Stimulated activated CD4-positive, alpha-beta T cell treated with anti-CD3 and anti-CD28 coated beads, Interleukin-1b, Interleukin-23, amount 100 ng/mL, for 24 hours (primary cell): ENCODE measurements at regions not wholly inside any gene's neighbourhood (a gene's known extent, or its start where the extent isn't known, plus 50 kb on each side); places are given as distances from the start of the nearest gene placed in this dataset.
"Not testable (repeated sequence)": the region's sequence is repeated elsewhere in the genome, so short reads cannot be mapped to it uniquely, and the experiment has no call there.

Experiments used
- DNase-seq, 4 experiments: peaks; one replicate each; pipeline ENCODE4 v3.0.0-alpha.2; 2020; ENCODE audit warnings: low read depth in 4 of 4, low spot score in 1 of 4

DNA sequence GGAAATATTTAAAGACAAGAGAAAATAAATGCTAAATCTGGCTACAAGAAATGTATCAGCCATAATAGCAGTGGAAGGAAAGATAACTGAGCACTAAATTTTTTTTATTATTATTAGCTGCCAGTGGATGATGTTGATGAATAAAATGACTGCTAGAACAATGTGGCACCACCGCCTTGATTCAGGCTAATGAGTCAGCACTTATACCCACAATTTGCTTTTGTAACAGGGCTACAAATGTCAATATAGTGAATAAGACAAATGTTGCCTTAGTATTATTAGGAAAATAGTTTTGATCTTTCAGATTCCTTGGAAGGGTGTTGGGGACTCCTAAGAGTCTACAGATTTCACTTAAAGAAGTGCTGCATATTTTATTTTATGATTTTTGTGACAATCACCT lies 555.2 kb upstream of the GRAMD2B start:
- DNase-seq, result no peak

DNA sequence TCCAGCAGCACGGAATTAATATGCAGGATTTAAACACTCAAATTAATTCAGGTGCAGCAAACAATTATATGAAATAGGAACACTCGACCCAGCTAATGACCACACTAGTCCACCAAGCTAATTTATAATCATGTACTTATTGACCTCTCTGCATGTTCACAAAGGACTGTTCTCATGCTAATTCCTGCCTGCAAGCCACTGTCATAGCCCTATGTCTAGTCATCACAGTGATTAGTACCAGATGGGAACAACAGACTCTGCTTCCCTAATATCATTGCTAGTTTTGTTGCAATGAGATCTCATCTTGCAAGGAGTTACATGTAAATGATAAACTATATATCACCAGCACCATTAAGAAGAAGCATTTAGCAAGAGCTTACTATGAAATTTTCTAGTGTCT lies 553.0 kb upstream of the GRAMD2B start:
- DNase-seq, result no peak

DNA sequence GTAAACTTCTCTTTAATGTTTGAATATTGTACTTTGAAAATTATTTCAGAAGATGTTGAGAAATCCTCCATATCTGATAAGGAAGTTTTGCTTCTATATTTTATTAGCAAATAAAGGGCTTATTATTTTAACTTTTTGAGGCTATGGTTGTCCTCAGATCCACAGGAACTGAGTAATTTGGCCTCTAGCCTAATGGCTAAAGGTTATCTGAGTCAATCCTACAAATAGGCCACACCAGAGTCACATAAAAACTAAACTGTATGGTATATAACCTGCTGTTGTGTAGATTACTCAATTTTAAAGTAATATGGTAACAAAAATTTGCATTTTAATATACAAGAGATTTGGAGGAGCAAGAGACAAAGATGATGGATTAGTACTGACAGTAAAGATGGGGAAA lies 549.2 kb upstream of the GRAMD2B start:
- no peak for DNase-seq

DNA sequence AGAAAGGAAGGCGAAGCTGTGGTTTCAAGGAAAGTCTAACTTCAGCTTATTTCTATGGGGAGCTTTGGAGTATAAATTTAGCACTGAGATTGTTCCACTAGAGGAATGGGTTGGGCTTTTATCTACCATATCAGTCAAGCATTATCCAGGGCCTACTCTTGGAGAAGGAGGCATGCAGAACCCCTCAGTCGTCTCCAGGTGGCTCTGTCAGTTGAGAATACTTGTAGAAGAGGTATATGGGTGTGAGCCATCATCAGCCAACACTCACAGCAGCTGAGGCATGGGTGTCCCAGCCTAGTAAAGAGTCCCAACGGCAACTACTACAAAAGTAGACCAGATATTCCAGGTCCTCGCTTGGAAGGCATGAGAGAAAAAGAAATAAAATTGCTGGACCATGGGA lies 548.5 kb upstream of the GRAMD2B start:
- DNase-seq, result no peak

DNA sequence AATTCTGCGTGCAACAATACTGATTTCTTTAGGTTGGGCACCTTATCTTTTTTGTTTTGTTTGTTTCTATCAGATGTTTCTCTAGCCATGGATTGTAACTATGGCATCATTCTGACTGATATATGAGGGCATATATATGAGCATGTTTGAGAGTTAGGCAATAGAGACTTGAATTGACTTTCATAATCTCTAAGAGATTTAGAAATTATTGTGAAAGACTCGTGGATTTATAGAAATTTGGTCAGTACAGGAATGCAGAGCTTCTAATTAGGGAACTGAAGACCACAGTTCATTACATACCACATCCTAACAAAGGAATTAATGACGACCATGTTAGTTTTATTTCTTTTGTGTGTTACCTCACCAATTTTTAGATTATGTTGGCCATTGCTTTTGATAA lies 546.0 kb upstream of the GRAMD2B start:
- no peak for DNase-seq

DNA sequence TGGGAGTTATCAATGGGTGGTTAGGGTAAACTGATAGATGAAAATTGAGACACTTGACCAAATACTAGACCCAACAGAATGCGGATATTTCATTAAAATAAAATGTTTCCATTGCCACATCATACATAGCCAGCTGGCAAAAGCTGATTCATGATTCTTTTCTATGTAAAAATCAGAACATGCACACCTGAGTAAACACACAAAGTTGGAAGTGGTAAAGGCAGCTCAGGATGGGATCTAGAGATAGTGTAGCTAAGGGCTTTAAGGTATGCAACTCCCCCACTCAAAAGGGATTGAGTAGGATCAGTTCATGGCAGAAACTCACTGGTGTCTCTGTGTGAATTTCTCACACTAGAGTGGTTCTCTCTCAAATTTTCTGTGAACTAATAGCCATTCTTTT lies 541.1 kb upstream of the GRAMD2B start:
- DNase-seq, result no peak

DNA sequence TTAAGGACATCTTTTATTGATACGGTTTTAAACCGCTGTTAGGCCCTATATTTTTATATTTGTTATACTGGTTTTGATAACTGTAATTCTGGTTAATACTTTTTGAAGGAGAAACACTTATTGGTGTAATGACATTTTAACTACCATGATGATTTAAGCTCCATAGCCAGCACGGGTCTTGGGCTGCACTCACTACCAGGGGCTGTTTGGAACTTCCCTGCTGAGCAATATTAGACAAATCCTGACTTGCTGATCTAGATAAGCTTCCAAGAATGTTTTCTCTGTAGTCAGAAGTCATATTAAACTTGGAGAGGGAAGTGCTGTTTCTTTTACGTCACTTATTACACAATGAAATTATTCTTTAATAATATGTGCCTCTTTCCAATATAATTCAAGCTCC lies 540.0 kb upstream of the GRAMD2B start:
- DNase-seq, result no peak

DNA sequence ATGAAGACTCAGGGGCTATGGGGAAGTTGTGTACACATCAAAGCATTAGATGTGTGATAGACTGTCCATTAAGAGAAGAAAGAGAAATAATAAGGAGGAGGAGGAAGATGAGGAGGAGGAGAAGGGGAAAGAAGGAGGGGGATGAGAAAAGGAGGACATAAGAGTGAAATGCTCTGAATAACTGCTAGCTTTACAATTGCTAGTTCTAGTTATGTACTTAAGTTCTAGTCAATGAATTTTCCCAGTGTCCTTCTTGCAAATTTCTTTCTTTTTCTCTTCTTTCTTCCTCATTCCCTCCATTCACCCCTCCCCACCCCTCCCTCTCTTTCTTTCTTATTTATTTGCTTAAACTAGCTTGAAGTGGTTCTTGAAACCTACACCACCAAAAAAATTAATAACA lies 534.9 kb upstream of the GRAMD2B start:
- no peak for DNase-seq

DNA sequence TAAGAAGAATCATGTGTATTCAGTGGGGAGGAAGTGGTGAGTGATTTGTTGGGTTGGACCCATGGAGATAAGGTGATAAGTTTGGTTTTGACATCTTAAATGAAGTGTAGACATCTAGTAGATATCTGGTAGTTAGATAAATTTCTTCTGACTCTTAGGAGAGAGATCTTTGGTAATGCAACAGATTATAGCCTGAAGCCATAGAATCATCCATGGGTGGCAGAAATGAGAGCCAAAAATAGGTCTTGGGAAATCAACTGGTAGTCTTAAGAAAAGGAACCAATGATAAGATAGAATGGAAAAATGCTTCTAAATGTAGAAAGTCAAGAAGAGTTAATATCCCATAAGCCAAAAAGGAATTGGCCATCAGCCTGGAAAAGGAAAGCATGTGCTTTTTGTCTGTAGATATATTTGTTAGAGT lies 532.7 kb upstream of the GRAMD2B start:
- DNase-seq, result no peak

DNA sequence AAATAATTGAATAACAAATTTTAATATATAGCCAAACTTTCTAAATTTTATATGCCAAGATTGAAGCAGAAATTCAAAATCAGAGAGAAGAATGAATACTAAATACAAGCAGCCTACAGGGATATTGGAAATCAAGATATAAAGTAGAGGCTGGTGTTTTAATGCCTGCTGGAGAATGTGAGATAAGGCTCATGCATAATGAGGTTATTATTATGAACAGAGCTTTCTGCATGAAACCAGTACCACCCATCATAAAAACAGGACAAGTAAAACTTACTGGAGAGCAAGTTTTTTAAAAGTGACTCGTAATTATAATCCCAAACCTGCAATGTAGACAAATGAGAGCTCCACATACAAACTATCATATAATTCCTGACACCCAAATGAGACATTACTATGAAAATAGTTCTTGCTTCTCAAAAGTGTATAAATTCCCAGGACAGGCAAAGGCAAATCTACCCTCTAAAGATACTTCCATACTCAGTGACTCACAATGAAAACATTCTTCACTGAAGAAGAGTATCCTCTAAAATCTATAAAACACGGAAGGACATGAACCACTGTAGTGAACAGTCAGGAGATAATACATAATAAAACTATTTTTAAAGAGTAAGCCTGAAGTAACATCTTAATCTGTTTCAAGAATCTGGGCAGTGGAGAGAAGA lies 532.0 kb upstream of the GRAMD2B start:
- no peak for DNase-seq

DNA sequence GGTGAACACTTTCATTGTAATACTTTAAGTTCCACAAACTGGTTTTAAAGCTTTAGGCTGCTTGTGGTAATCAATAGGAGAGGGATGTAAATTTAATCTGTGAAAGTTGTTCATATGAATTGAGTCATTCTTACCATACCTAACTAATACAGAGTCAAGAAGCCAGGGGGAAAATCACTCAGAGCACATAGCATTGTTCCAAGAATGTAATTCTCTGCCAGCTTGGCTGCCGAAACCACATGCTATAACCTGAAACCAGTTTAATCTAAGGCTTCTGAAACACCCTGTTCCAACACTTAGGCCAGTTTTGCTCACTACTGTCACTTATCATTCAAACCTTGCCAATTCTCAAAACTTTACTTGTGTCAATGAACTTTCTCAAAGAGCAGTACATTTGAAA lies 528.8 kb upstream of the GRAMD2B start:
- no peak for DNase-seq

DNA sequence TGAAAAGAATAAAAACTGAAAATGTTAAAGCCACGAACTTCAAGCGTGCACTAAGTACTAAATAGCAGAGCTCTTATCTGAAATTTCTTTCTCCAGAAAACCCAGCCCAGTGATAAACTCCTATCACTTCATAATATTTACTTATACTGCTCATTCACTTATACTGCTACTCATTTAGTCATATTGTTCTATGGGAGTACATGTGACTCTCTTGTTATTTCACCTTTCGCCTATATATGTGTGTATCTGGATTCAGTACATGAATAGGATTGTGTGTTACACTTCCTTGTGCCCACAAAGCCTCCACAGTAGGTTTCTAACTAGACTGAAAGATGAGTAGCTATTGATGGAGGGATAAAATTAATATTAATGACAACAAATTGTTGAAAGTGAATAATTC lies 526.8 kb upstream of the GRAMD2B start:
- no peak for DNase-seq

DNA sequence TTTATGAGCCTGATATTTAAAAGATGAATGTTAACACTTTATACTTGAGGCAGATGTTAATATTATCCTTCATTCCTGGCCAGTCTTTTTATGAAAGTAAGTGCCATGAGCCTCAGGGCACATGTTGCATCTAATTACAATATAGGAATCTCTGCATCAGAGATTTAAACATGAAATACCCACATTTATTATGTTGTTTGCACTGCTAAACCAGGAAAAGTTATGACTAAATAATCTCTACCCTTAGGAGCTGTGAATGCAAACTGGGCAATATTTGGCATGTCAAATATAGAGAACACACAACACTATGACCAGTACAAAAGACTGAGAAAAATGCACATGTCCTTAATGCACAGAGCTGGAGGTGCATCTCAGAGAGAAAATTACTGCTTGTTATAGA lies 526.1 kb upstream of the GRAMD2B start:
- DNase-seq, result no peak

DNA sequence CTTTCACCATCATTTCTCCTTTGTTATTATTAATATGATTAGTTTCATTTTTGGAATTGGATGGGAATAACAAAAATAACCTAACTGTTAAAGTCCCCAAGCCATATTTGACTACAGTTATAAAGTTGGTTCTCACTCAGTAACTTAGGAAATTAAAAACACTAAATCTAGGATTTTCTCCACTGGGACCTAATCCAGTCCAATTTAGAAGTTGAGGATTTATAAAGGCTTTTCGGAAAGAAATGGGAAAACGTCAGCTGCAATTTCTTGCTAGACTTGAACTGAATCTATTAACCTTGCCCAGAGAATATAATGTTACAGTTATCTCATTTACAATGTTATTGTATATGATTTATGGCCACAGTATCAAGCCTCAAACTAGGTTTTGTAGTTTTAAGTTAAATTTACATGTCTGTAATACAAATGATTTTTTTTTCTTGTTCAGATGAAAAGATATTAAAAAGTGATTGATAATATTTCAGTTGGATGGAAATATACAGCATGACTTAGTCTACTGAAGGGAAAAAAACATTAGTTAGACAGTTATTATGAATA lies 524.3 kb upstream of the GRAMD2B start:
- DNase-seq, result no peak

DNA sequence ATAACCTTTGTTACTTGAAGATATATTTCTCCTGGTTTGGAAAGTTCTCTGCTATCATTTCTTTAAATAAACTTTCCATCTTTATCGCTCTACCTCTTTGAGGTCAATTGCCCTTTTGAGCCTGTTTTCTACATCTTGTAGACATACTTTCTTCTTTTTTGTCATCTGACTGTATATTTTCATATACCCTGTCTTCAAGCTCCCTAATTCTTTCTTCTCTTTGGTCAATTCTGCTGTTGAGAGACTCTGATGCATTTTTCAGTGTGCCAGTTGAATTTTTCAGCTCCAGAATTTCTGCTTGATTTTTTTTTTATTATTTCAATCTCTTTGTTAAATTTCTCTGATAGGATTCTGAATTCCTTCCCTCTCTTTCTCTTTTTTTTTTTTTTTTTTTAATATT lies 511.2 kb upstream of the GRAMD2B start:
- DNase-seq, result no peak

DNA sequence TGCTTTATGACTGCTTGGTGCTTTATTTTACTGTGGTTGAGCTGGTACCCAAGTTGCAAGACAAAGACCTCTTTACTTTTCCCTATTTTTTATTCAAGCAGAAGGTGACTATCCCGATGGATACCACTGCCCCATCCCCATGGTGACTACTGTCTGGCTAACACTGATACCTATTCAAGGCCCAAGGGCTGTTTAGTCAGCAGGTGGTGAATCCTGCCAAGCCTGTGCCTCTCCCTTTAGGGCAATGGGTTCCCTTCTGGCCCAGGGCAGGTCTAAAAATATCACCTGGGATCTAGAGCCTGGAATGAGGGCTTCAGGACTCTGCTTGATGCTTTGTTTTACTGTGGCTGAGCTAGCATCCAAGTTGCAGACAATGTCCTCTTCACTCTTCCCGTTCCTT lies 510.0 kb upstream of the GRAMD2B start:
- DNase-seq, result no peak

DNA sequence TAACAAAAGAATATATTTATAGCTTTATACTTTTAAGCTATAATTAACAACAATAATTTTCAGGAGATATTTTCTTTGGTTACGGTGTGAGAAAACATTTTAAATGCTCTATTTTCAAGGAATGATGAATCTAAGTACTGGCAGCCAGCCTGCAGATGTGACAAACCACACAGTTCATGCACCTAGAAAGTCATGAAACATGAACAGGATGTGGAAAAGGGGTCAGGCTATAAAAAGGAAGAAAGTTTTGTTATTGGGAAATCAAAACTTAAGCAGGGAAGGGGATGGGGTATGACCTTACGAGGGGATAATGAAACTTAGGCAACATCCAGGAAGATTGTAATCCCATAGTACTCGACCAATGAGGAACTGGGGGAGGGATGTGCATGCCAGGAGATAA lies 508.7 kb upstream of the GRAMD2B start:
- no peak for DNase-seq

DNA sequence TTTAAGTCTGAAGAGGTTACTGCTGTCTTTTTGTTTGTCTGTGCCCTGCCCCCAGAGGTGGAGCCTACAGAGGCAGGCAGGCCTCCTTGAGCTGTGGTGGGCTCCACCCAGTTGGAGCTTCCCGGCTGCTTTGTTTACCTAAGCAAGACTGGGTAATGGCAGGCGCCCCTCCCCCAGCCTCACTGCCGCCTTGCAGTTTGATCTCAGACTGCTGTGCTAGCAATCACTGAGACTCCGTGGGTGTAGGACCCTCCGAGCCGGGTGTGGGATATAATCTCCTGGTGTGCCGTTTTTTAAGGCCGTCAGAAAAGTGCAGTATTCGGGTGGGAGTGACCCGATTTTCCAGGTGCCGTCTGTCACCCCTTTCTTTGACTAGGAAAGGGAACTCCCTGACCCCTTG lies 499.3 kb upstream of the GRAMD2B start:
- DNase-seq, result not testable (repeated sequence)

DNA sequence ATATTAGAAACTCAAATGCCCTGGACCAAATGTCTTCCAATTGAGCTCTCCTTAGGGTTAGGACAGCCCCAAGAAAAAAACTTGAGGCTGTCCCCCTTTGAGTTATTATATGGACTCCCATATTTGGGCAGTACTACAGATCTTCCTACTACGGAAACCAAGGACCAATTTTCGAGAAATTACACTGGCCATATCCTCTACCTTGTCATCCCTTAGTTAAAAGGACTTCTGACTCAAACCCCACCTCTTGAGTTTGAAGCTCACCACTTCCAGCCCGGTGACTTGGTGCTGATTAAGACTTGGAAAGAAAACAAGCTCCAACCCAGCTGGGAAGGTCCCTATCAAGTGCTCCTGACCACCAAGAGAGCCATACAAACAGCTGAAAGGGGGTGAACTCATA lies 497.0 kb upstream of the GRAMD2B start:
- DNase-seq, result no peak

DNA sequence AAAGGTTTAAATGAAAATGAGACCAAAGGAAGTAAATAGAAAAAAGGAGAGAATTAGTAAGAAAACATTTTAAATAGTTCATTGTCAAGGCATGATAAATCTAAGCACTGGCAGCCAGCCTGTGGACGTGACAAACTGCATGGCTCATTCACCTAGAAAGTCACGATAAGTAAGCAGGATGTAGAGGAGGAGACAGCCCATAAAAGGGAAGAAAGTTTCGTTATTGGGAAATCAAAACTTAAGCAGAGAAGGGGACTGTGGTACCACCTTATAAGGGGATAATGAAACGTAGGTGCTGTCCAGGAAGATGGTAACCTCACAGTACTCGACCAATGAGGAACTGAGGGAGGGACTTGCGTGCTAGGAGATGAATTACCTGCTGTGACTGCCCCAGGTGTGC lies 494.5 kb upstream of the GRAMD2B start:
- DNase-seq, result no peak

DNA sequence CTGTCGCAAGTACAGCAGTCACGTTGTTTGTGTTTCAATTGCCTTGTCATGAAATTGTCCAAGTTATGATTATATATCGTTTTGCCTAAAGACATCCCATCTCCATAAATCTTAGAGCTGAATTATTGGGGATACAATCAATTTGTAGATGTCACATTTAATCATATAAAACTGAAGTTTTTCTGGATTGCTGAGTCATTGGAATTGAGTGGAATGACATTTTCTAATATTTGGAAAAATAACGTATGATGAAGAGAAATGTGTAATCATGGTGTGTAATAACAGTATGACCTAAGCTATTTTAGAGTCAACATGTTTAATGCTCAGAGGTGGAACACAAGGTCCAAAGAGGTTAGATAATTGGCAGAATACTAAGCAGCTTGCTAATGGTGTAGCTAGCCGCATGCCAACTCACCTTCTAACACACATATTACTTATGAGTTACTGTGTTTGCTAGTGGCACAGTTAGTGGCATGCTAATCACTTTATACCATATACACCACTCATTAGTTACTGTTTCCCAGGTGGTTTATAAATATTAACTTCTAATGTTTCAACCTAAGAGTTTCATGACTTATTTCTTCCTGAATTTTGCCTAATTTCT lies 473.1 kb upstream of the GRAMD2B start:
- no peak for DNase-seq

DNA sequence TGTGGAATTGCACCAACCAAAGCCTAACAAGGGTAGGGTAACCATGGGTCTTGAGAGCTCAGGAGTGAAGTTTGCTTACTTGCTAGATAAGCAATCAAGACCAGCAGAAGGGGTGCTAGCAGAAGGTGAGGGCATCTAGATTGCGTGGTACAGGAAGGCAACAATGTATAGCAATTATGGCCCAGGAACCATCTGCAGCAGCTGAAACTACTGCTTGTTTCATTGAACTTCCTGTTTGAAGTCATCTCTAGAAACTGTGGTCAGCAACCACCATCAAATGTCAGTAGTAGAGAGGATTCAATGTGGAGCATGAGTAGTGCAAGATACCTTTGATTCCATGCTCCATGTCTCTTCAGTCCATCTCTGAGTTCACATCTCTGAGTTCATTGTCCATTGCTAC lies 462.1 kb upstream of the GRAMD2B start:
- no peak for DNase-seq

DNA sequence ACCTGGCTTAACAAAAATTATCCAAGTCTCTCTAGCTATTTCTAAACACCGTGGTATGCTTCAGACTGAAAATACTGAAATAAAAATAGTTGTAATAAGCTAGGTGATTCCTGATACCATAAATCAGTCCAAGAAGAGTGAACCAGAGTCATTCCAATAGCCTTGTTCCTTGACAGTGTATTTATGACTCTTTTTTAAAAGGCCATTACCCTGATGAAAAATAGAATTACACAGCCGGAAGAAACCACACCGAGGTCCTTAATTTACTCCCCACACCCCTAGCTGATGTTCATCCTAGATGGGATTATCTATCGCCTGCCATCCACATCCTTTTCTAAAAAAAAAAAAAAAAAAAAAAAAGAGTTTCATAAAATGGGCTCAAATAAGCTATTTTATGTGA lies 457.6 kb upstream of the GRAMD2B start:
- no peak for DNase-seq
